Mucosa of descending colon (tissue), 3 donors: ENCODE measurements at regions not wholly inside any gene's neighbourhood (a gene's known extent, or its start where the extent isn't known, plus 50 kb on each side); places are given as distances from the start of the nearest gene placed in this dataset.
"Not testable (repeated sequence)": the region's sequence is repeated elsewhere in the genome, so short reads cannot be mapped to it uniquely, and the experiment has no call there.

Experiments used
- ATAC-seq: fragments of 200-7000 bp; cut with Tn5 transposase; one replicate; pipeline ENCODE4 v1.9.1; 2020; ENCODE audit warnings: mild to moderate bottlenecking, moderate library complexity
- DNase-seq, 3 donors: peaks; one replicate each; pipeline ENCODE4 v3.0.0-alpha.2; 2020
- H3K36me3 ChIP-seq: fragments of 200-600 bp; one replicate; pipeline ENCODE4 v1.8.0; 2021; ENCODE audit warnings: low read depth, mild to moderate bottlenecking
- H3K4me1 ChIP-seq: fragments of 200-600 bp; one replicate; pipeline ENCODE4 v1.8.0; 2021; ENCODE audit warnings: low read depth, mild to moderate bottlenecking
- H3K4me3 ChIP-seq: fragments of 200-600 bp; one replicate; pipeline ENCODE4 v1.8.0; 2021; ENCODE audit warnings: mild to moderate bottlenecking
- H3K9me3 ChIP-seq: fragments of 200-600 bp; one replicate; pipeline ENCODE4 v1.8.0; 2021; ENCODE audit warnings: mild to moderate bottlenecking
- CTCF ChIP-seq: fragments of 200-600 bp; IDR thresholded peaks from one replicate; pipeline ENCODE4 v1.8.0; 2022; ENCODE audit warnings: antibody characterized with exemption, mild to moderate bottlenecking
- intact Hi-C, 2 donors: fragments of 100-400 bp; cut with DNase I in 1 of 2; cut with micrococcal nuclease in 1 of 2; formaldehyde crosslinking; loops; one replicate each; pipeline versions ENCODE4 v1.11.0 to v1.11.1; 2022; cut with DNase I, micrococcal nuclease
- donor health status: DM: no; HTN: no; CAD: no; lungs with moderate emphysema.
- donor health status: DM: no; HTN: no; CAD: no.
- donor health status: DM: no; HTN: yes; CAD: no.

GRCh38 chr5:36418152-36418979 is 116.7 kb upstream of the RANBP3L start:
- DNase-seq (no peak), ATAC-seq (no peak)
- no peaks in the 10 kb centered on the region for H3K4me1 ChIP-seq
- no peaks in the 10 kb centered on the region for H3K36me3 ChIP-seq
- H3K9me3 ChIP-seq: no peaks in the 10 kb centered on the region
- intact Hi-C loops: loop anchor here in 1 of 2 donors (10.0 kb wide), 1 partner anchor 276 kb away; no protein-coding TSS in a partner anchor
- no peak for TF ChIP-seq CTCF
- no peak overlapping the region for H3K4me3 ChIP-seq

- no peak for TF ChIP-seq CTCF
- no peak overlapping the region for H3K4me3 ChIP-seq
- H3K9me3 ChIP-seq: no peaks in the 10 kb centered on the region
- H3K36me3 ChIP-seq: no peaks in the 10 kb centered on the region
- DNase-seq: no peak
- no peaks in the 10 kb centered on the region for H3K4me1 ChIP-seq
- ATAC-seq: no peak
- intact Hi-C loops: loop anchor here in 1 of 2 donors (10.0 kb wide), 1 partner anchor 84 kb away; no protein-coding TSS in a partner anchor
Measured at GRCh38 chr5:36421256-36421655, 119.6 kb upstream of the RANBP3L start.

- intact Hi-C loops: loop anchor here in 1 of 2 donors (10.0 kb wide), 1 partner anchor 82 kb away; no protein-coding TSS in a partner anchor
Measured at GRCh38 chr5:36422952-36423351, 121.2 kb upstream of the RANBP3L start.

DNA sequence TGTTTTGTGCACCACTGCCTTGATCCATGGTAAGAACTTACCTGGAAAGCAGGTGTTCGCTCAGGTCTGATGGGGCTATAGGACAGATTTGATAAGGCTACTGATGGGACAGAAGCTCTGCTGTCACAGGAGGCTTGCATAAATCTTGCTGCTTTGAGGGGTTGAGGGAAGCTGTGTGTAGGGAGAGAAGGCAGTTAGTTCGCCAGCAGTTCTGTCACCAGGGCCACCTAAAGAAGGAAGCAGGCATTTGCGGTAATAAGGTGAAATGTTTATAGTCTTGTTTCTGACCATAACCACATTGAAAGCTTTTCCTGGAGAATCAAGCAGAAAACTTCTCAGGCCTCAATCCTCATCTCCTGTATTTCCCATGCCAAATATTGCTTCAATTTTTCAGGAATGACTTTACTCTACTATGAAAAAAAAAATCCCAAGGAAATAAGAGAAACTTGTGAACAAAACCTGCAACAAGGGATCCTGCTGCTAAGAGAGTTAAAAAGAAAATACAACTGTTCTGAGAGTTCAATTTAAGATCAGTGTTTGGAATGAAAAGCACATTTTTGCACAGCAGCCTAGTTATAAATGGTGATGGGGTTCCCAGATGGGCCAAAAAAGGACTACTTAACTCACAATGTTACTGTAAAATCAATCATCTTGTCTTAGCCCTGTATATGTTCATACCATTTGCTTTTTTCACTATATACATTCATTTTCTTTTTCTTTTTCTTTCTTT is 122.0 kb upstream of the RANBP3L start:
- H3K4me3 ChIP-seq: no peak overlapping the region
- no peaks in the 10 kb centered on the region for H3K9me3 ChIP-seq
- TF ChIP-seq CTCF: no peak
- intact Hi-C loops: loop anchor here in 1 of 2 donors (10.0 kb wide), 1 partner anchor 81 kb away; no protein-coding TSS in a partner anchor
- no peak for ATAC-seq
- no peaks in the 10 kb centered on the region for H3K4me1 ChIP-seq
- no peak for DNase-seq
- no peaks in the 10 kb centered on the region for H3K36me3 ChIP-seq

More at GRCh38 chr5:36422952-36423351, 121.2 kb upstream of the RANBP3L start:
- no peaks in the 10 kb centered on the region for H3K36me3 ChIP-seq
- no peaks in the 10 kb centered on the region for H3K9me3 ChIP-seq
- no peak for DNase-seq
- H3K4me3 ChIP-seq: no peak overlapping the region
- ATAC-seq: no peak
- H3K4me1 ChIP-seq: no peaks in the 10 kb centered on the region
- no peak for TF ChIP-seq CTCF

GRCh38 chr5:36426070-36426469 is 124.4 kb upstream of the RANBP3L start:
- H3K4me3 ChIP-seq, DNase-seq, H3K9me3 ChIP-seq, ATAC-seq, H3K4me1 ChIP-seq, H3K36me3 ChIP-seq: not testable (repeated sequence)
- intact Hi-C loops: loop anchor here in 1 of 2 donors (10.0 kb wide), 1 partner anchor 79 kb away; no protein-coding TSS in a partner anchor

- no peak for DNase-seq
- no peaks in the 10 kb centered on the region for H3K4me1 ChIP-seq
- no peak for TF ChIP-seq CTCF
- no peak overlapping the region for H3K4me3 ChIP-seq
- H3K9me3 ChIP-seq: no peaks in the 10 kb centered on the region
- H3K36me3 ChIP-seq: no peaks in the 10 kb centered on the region
- intact Hi-C loops: no loop called here
- no peak for ATAC-seq
Measured at GRCh38 chr5:36435516-36435915, 133.8 kb upstream of the RANBP3L start.
